ENCODE measurements at regions not wholly inside any gene's neighbourhood (a gene's known extent, or its start where the extent isn't known, plus 50 kb on each side); places are given as distances from the start of the nearest gene placed in this dataset.

DNA sequence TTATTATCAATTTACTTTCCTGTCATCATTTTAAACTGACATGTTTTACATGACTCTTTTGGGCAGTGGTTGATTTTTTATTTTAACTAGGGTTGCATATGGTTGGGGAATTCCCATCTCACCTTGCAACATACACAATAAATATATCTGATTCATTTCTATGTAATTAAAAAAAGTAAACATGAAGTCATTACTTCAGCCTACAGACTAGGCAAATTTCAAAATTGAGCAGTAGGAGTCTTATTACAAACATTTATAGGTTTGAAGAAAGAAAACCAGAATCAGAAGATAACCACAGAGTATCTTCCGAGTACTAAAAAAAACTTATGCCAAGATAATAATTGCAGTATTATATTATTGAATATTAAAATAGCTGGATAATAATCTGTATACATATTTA, 377.0 kb upstream of the VRK2 start:
- Mint-ChIP-seq H3K27ac (no peak overlapping the region), H3K4me1 (ENCODE audit: low read depth) (no peaks in the 10 kb centered on the region), H3K4me3 (no peak overlapping the region), H3K36me3 (ENCODE audit: low read depth) (no peaks in the 10 kb centered on the region), H3K27me3 (ENCODE audit: insufficient read depth) (no peaks in the 10 kb centered on the region), H3K9me3 (no peaks in the 10 kb centered on the region; the same call in 1 of the 2 replicates)
- no peak for DNase-seq
- TF ChIP-seq, protein P1, sequence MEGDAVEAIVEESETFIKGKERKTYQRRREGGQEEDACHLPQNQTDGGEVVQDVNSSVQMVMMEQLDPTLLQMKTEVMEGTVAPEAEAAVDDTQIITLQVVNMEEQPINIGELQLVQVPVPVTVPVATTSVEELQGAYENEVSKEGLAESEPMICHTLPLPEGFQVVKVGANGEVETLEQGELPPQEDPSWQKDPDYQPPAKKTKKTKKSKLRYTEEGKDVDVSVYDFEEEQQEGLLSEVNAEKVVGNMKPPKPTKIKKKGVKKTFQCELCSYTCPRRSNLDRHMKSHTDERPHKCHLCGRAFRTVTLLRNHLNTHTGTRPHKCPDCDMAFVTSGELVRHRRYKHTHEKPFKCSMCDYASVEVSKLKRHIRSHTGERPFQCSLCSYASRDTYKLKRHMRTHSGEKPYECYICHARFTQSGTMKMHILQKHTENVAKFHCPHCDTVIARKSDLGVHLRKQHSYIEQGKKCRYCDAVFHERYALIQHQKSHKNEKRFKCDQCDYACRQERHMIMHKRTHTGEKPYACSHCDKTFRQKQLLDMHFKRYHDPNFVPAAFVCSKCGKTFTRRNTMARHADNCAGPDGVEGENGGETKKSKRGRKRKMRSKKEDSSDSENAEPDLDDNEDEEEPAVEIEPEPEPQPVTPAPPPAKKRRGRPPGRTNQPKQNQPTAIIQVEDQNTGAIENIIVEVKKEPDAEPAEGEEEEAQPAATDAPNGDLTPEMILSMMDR (IDR thresholded peaks at IDR 0.05), result no peak

GRCh38 chr2:57674025-57674424, 372.6 kb upstream of the VRK2 start:
- H3K4me1 Mint-ChIP-seq (ENCODE audit: low read depth), result no peaks in the 10 kb centered on the region
- TF ChIP-seq, protein P1 (IDR thresholded peaks at IDR 0.05), result no peak
- H3K27ac Mint-ChIP-seq, result no peak overlapping the region
- no peak for DNase-seq
- H3K36me3 Mint-ChIP-seq (ENCODE audit: low read depth), result no peaks in the 10 kb centered on the region
- no peaks in the 10 kb centered on the region for H3K27me3 Mint-ChIP-seq (ENCODE audit: insufficient read depth)
- H3K9me3 Mint-ChIP-seq, result no peaks in the 10 kb centered on the region
- no peak overlapping the region for H3K4me3 Mint-ChIP-seq

DNA sequence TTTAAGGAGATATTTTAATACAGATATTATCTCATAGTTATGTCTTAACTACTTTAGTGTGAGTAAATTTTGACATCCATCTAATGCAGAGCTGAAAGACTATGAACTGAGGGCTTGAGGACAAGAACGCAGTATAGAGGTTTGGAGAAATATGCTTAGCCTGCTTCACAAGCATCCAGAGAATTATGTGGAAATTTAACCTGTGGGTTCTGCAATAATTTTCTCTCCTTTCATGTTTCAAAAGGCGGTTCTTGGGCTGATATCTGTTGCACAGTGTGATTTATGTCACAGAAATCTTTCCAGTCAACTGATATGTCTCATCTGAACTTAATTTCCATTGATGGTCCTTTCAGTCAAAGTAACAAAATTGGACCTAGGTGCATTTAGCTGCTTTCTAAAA, 371.9 kb upstream of the VRK2 start:
- DNase-seq, result no peak
- Mint-ChIP-seq H3K9me3 (no peaks in the 10 kb centered on the region), H3K4me3 (no peak overlapping the region), H3K4me1 (ENCODE audit: low read depth) (no peaks in the 10 kb centered on the region), H3K27ac (no peak overlapping the region), H3K27me3 (ENCODE audit: insufficient read depth) (no peaks in the 10 kb centered on the region), H3K36me3 (ENCODE audit: low read depth) (no peaks in the 10 kb centered on the region)
- TF ChIP-seq, protein P1 (IDR thresholded peaks at IDR 0.05), result no peak

GRCh38 chr2:57677296-57677695, 369.3 kb upstream of the VRK2 start:
- no peak for DNase-seq

GRCh38 chr2:57681650-57682049, 365.0 kb upstream of the VRK2 start:
- Mint-ChIP-seq H3K27me3 (ENCODE audit: insufficient read depth) (no peaks in the 10 kb centered on the region), H3K36me3 (ENCODE audit: low read depth) (no peaks in the 10 kb centered on the region), H3K9me3 (no peaks in the 10 kb centered on the region), H3K4me1 (ENCODE audit: low read depth) (no peaks in the 10 kb centered on the region), H3K27ac (no peak overlapping the region), H3K4me3 (no peak overlapping the region)
- DNase-seq, result no peak
- TF ChIP-seq, protein P1 (IDR thresholded peaks at IDR 0.05), result no peak

More at GRCh38 chr2:57677296-57677695, 369.3 kb upstream of the VRK2 start:
- TF ChIP-seq, protein P1 (IDR thresholded peaks at IDR 0.05), result no peak
- H3K9me3 Mint-ChIP-seq, result no peaks in the 10 kb centered on the region
- no peaks in the 10 kb centered on the region for H3K27me3 Mint-ChIP-seq (ENCODE audit: insufficient read depth)
- no peak overlapping the region for H3K4me3 Mint-ChIP-seq
- no peak overlapping the region for H3K27ac Mint-ChIP-seq
- no peaks in the 10 kb centered on the region for H3K4me1 Mint-ChIP-seq (ENCODE audit: low read depth)
- H3K36me3 Mint-ChIP-seq (ENCODE audit: low read depth), result no peaks in the 10 kb centered on the region

GRCh38 chr2:57685032-57685431, 361.6 kb upstream of the VRK2 start:
- Mint-ChIP-seq H3K4me1 (ENCODE audit: low read depth) (no peaks in the 10 kb centered on the region), H3K36me3 (ENCODE audit: low read depth) (no peaks in the 10 kb centered on the region), H3K27me3 (ENCODE audit: insufficient read depth) (no peaks in the 10 kb centered on the region; the same call in none of the 2 replicates), H3K4me3 (no peak overlapping the region), H3K9me3 (no peaks in the 10 kb centered on the region; the same call in 1 of the 2 replicates), H3K27ac (no peak overlapping the region)
- no peak for DNase-seq
- TF ChIP-seq, protein P1 (IDR thresholded peaks at IDR 0.05), result no peak

All from HFFc6 (cell line).